ENCODE measurements at regions not wholly inside any gene's neighbourhood (a gene's known extent, or its start where the extent isn't known, plus 50 kb on each side); places are given as distances from the start of the nearest gene placed in this dataset.

DNA sequence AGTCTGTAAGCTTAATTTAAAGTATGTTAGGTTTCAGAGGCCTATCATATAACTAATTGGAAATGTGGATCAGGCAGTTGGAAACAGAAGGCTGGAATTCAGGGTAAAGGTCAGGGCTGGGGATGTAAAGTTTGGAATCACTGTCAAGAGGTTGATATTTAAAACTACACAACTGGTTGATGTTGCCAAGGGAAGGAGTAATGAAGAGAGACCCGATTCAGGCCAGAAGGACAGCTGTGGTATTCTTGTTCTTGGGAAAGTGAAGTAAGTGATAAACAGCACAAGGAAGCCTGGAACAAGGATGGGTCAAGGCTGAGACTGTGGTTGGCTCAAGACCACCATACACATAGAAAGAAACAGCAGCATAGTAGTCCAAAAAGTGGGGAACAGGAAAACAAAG lies 654.2 kb downstream of the NTRK3 start:
- FAIRE-seq: no peak
- no peak for DNase-seq (ENCODE audit: insufficient read length, low spot score)

DNA sequence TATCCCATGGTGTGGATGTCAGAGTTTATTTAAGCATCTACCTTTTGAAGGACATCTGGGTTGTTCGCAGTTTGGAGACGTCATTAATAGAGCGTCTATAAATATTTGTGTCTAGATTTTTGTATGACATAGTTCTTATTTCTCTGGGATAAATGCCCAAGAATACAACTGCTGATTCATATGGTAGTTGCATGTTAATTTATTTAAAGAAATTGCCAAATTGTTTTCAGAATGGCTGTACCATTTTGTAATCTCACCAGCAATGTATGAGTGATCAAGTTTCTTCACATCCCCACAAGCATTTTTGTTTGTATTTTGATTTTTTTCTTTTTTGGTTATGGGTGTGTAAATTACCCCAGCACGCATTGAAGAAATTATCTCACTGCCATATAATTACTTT lies 656.9 kb downstream of the NTRK3 start:
- DNase-seq (ENCODE audit: insufficient read length, low spot score) (no peak), FAIRE-seq (no peak)

DNA sequence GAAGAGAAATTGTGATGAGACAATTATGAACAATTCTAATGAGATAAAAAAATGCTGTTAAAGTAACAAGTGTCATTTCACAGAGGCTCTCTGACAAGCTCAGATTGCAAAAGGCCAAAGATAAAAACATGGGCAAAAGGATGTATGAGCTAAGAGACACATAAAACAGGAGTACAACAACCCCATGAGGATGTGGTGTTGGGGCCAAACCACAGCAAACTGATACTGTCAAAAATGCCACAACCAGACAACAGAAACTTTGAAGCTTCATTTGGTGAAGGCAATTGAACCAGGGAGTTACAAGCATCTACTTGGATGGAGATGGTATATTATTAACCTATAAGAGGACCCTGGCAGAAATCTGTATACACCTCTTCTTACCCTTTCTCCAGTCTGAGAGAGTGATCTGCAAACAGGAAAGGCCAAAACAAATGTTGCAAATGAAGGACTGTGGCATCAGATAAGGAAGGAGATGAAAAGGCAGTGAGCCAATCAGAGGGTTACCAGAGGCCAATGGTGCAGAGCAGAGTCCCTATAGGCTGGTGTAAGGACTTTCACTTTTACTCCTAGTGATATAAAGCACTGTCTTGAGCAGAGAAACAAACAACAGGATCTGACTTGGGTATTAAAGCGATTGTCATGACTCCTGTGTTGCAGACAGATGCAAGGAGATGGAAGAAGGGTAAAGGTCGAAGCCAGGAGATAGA lies 659.0 kb downstream of the NTRK3 start:
- DNase-seq (ENCODE audit: insufficient read length, low spot score) (no peak), FAIRE-seq (no peak)

DNA sequence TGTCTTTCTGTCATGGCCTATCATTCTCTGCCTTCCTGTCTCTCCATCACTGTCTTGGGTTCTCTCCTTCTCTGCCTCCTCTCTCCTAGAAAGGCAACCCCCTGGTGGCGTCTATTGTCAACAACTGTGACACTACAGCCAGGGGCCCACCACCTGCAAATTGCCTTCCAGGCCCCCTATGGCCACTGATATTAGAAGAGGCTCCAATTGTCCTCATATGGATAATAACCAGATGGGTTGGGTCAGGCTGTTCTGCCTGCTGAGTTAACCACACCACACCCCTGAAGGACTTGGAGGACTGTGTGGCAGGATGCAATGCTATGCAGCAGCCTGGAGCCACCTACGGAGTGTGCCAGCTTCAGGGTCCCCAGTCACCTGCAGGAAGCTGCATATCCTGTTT lies 665.0 kb downstream of the NTRK3 start:
- FAIRE-seq: no peak
- no peak for DNase-seq (ENCODE audit: insufficient read length, low spot score)

DNA sequence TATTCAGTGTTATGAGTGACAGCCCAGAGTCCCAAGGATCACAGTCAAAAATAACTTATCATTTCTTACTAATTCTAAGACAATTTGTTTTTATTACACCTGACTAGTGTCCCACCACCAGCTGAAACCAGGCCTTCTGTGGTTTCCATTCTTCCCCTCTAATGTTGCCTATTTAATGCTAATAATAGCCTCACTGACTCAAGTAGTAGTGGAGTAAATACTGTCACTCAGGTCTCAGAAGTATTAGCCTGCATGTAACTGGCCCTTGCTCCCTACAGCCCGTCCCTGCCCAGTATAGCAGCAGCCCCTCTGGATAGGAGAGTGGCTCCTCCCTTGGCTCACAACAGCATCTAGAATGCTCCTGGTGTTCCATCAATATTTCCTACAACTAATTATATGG lies 665.5 kb downstream of the NTRK3 start:
- DNase-seq (ENCODE audit: insufficient read length, low spot score) (no peak), FAIRE-seq (no peak)

DNA sequence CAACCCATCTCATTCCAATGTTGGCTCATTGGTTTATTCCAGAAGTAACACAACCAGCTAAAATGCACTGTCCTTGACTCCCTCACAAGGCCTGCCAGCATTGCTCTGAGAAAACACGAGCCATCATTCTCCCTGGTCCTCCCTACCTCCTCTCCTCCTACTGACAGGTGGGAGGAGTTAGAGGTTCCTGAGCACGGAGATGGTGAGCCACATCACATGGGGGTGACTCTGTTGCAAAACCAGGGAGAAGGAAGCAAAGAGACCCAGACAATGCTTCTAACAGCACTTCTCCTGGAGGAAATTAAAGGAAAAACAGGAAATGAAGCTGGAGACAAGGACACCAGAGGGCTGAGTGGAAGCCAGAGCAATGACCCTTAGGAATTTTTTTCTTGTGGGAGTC lies 667.4 kb downstream of the NTRK3 start:
- no peak for DNase-seq (ENCODE audit: insufficient read length, low spot score)
- no peak for FAIRE-seq

DNA sequence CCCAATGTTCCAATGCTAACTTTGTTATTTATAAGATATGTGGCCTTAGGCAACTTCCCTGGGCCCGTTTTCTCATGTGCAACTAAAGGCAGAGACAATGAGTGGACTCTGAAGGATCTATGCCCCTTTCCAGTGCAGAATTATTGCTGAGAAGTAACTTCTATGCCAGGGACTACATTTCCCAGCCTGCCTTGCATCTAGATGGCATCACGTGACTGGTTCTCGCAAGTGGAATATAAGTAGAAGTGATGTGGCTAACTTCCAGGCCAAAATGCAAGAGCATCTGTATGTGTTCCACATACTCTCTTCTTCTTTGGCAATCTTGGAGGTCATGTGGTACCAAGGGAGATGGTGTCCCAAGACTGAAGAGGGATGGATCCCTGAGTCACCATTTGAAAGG lies 674.4 kb downstream of the NTRK3 start:
- no peak for FAIRE-seq
- no peak for DNase-seq (ENCODE audit: insufficient read length, low spot score)

DNA sequence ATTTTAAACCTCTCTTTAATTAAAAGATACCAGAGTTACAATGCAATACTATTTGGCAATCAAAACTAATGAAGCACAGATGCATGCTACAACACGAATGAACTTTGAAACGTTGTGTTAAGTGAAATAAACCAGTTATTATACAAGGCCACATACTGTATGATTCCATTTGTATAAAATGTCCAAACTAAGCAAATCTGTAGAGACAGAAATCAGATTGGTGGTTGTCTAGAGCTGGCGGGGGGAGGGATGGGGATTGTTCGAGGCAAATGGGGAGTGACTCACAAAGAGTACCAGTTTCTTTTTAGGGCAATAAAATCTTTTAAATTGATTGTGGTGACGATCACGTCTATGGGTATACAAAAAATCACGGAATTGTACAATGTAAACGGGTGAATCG lies 677.0 kb downstream of the NTRK3 start:
- no peak for FAIRE-seq
- no peak for DNase-seq (ENCODE audit: insufficient read length, low spot score)

DNA sequence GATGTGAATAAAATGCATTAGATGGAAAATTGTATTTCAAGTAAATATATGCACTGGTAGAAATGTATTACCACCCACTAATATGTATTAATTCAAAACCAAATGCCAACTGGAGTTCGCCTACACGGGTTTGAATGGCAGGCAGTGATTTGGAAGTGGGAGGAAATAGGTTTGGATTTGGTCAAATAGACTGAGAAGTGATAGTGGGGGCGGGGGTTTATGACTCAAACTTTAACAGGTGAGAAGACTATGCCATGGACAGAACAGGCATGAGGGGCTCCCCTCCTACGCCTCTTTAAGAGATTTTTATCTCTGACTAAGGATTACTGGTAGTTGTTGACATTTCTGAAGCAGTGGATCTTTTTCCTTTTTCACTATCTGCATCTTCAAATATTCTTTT lies 677.8 kb downstream of the NTRK3 start:
- FAIRE-seq (no peak), DNase-seq (ENCODE audit: insufficient read length, low spot score) (no peak)

DNA sequence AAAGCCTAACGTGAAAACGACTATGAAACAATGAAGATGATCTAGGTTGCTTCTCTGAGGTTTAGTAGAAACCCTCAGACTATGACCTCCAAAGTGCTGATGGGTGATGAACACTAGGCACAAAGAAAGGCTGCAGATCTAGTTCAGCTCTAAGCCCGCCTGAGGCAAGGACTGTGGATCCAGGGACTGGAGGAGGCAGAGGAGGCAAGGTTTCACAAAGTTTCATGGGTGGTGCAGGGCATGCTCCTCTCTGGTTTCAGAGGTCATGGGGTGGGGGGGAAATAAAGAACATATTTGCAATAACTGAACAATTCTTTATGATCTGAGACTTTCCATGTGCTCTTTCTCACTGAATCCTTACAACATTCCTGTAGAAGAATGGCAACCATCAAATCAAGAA lies 679.2 kb downstream of the NTRK3 start:
- DNase-seq (ENCODE audit: insufficient read length, low spot score) (no peak), FAIRE-seq (no peak)

DNA sequence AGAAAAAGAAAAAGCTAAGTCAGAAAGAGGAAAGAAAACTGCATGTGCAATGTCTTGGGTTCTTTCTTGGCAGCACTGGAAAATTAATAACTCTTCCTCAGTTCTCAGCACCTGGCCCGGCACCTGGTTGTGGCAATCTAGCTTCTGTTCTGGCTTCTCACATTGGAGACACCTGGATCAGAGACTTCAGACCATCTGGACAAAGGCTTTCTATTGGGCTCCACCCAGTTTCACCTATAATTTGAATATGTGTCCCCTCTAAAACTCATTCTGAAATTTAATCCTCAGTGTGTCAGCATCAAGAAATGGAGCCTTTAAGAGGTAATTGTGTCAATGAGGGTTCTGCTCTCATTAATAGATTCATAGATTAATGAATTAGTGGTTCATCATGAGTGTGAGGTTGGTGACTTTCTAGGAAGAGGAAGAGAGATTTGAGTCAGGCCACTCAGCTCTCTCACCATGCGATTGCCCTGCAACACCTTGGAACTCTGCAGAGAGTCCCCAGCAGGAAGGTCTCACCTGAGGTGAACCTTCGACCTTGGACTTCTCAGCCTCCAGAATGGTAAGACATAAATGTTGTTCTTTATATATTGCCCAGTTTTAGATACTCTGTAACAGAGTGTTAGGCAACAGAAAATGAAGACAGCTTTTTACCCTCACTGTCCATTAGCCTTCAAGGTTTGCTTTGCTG lies 679.9 kb downstream of the NTRK3 start:
- DNase-seq (ENCODE audit: insufficient read length, low spot score): no peak
- no peak for FAIRE-seq

DNA sequence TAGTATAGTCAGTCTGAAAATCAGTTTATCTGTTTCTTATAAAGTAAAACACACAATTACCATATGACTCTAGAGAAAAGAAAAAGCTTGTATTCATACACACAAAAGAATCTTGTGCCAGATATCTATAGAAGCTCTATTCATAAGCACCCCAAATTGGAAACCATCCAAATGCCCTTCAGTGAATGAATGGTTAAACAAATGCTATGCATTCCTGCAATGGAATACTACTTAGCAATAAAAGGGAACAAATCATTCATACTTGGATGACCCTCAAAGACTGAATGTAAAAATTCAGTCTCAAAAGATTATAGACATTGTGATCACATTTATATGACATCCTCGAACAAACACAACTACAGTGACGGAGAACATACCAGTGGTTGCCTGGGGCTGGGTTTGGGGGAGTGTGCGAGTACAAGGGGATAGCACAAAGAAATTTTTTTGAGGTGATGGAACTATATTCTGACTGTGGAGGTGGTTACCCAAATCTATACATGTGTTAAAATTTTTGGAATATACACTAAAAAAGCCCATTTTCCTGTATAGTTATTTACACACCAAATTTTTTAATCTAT lies 680.6 kb downstream of the NTRK3 start:
- FAIRE-seq (no peak), DNase-seq (ENCODE audit: insufficient read length, low spot score) (no peak)

DNA sequence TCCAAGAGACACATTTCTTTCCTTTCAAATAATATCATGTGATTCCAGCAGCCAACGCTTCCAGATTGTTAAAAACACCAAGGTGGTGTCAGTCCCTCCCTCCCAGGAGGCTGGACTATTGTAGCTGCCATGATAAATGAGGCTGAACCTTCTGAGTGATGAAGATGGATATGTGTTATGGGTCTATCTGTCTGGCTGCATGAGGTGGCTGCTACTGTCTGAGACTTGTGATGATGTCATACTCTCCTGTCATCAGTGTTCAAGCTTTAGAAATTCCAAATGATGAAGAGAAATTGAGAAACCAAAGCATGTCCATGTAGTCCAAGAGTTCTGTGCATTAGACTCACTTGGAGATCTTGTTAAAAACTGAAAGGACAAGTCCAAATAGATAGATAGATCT lies 683.0 kb downstream of the NTRK3 start:
- DNase-seq (ENCODE audit: insufficient read length, low spot score) (no peak), FAIRE-seq (no peak)

DNA sequence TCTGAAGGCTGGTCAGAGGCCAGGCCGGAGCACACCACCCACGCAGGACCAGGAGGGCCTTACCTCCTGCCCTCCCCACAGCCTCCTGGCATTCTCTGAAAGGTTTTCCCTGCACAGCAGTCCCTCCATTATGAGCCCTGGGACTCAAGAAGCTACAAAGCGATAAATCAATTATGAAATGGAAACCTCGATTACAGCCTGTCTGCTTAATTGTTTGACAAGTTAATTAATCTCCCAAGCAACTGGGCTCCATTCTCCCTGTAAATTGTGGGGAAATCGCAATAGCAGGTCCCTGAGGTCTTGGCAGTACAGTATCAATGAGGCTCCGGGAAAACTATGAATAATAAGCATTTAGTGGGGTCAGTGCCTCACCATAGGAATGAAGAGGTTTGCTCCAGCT lies 683.5 kb downstream of the NTRK3 start:
- no peak for FAIRE-seq

DNA sequence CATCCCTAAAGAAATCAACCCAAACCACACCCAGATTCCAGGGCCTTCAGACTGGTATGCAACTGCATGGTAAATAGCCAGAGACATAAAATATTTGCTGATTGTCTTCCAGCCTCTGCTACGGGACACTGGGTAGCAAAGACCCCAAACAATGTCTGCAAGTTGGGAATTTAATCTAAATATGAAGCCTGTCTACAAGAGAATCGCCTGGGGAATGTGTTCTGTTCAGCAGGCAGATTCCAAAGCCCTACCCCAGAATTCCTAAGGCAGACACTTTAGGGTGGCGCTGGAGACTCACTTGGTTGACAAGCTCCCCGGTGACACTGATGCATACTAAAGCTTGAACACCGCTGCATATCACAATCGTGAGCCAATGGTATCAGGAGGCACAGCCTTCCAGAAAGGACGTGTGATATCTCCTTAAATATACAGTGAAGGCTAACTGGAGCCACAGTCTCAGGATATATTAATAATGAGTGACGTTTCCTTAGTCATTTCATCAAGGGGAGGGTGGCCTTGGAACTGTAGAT lies 684.1 kb downstream of the NTRK3 start:
- no peak for FAIRE-seq
- no peak for DNase-seq (ENCODE audit: insufficient read length, low spot score)

More for the DNA sequence above, 683.5 kb downstream of the NTRK3 start:
- DNase-seq (ENCODE audit: insufficient read length, low spot score): no peak

DNA sequence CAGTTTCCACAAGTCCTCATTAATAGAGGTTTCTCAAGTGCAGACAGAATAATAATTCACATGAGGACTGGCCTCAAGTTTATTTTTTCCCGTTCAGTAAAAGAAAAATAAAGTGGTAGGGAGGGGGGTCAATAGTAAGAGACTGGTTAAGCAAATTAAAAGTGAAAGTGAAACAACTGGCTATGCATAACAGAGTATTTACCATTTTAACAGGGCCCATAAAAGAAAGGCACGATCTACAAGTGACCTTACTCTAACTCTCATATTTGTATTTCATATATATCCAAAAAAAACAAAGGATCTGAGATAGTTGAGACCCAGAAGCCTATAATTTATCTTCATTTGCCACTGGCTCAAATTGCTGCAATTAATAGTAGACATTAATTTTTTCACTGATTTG lies 686.3 kb downstream of the NTRK3 start:
- DNase-seq (ENCODE audit: insufficient read length, low spot score) (no peak), FAIRE-seq (no peak)

DNA sequence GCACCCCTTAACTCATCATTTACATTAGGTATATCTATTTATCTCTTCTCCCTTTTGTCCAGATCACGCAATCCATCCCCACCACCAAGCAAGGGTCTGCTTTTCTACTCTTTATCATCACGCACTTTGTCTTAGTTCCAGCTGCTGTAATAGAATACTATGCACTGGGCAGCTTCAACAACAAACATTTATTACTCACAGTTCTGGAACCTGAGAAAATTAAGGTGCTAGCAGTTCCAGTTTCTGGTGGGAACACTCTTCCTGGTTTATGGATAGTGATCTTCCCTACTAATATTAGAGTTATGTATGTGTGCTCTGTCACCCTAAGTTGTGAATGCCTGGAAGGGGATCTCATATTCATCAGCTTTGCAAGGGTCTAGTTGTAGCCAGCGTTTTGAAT lies 687.0 kb downstream of the NTRK3 start:
- DNase-seq (ENCODE audit: insufficient read length, low spot score) (no peak), FAIRE-seq (no peak)

DNA sequence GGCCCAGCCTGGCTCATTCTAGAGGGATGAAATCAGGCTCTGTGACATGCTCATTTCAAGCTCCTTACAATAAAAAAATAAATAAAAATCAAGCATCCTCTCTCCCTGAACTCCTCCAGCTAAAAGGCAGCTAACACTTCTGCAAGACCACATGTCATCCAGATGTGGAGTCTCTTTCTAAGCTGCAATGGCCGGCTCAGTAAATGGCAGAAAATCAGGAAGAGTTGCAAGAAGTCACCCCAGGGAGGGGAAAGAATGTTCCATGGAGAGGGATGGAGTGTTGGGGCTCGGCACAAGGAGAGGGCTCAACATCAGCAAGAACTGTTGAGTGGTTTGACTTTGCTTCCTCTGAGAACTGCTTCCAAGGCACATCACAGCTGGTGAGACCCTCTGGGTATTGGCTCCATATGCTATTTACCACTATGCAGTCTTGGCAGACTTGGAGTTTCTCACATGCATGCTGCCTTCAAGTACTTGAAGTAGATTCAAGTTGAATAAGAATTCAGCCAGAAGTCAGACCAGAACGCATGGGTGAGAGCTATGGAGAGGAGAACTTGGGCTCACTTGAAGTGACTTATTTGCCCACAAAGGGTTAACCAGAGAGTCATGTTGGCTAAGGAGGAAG lies 689.0 kb downstream of the NTRK3 start:
- no peak for FAIRE-seq
- DNase-seq (ENCODE audit: insufficient read length, low spot score): no peak

DNA sequence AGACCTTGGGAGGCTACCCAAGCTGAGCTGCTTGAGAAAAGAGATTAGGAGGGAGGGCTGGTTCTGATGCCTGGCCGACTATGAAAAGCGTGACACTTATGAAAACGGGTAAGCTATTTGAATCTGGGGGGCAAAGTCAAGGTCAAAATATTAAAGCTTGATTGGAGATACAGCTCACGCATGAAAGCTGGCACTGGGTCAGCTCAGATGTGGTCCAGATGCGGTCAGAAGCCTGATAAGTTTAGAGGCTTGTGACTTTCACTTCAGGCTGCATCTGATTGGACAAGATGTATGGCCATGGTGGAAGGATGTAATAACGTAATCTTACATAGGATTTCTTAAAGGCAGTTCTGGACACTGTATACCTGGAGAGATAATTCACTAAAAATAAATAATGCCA lies 690.3 kb downstream of the NTRK3 start:
- FAIRE-seq: no peak
- DNase-seq (ENCODE audit: insufficient read length, low spot score): no peak

DNA sequence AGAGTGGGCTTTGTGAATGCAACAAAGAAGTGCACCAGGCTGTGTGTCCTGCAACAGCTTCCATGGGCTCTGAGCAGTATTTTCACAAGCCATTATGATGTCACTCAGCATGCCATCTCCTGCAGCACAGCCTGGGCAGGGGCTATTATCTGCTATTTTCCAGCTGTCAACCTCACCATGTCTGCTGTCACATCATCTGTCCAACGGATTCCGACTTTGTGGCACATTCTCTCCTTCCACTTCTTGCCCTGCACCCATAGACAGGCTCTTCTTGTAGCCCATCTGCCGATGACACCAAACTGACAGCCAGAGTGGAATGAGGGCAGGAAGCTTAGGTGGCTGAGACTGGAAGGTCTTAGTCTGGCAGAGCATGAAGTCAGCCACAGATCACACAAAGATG lies 691.9 kb downstream of the NTRK3 start:
- DNase-seq (ENCODE audit: insufficient read length, low spot score) (no peak), FAIRE-seq (no peak)

DNA sequence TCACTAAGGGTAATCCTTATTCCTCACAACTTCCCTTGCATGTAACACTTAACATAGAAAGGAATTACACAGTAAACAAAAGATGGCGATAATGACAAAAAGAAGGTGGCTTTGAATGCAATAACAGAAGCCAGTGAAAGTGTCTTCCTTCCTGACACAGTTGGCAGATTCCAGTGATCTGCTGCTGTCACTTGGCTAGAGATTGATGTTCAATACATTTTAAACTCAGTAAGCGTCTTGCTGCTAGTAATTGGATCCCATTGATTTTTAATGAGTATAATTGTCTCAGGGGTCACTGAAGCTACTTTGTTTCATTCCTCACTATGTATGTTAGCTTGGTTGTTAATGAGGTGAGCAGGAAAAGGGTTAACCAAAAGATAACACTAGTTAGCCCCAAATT lies 692.7 kb downstream of the NTRK3 start:
- FAIRE-seq: no peak

DNA sequence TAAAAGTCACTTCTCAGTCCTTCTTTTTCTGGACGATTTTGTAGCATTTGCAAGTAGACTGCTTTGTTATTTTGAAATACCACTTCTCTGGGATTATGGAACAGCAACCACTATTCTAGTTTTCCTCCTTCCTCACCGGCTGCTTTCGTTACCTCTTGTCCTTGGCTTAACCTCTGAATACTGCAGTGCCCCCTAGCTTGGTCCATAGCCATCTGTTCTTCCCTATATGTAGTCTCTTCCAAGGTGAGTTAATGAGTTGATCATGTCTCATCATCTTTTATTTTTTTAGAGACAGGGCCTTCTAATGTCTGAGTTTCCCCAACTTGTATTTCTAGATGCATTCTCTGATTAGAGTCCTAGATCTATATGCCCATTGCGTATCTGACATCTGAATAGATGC lies 694.3 kb downstream of the NTRK3 start:
- FAIRE-seq: no peak
- no peak for DNase-seq (ENCODE audit: insufficient read length, low spot score)

More for the DNA sequence above, 692.7 kb downstream of the NTRK3 start:
- DNase-seq (ENCODE audit: insufficient read length, low spot score): no peak
